Spinal cord (tissue), 9 donors: ENCODE measurements at regions not wholly inside any gene's neighbourhood (a gene's known extent, or its start where the extent isn't known, plus 50 kb on each side); places are given as distances from the start of the nearest gene placed in this dataset.
"Not testable (repeated sequence)": the region's sequence is repeated elsewhere in the genome, so short reads cannot be mapped to it uniquely, and the experiment has no call there.

Source experiments
- DNase-seq, 6 donors: peaks; one replicate each; pipeline versions ENCODE4 v3.0.0 to v3.0.0-alpha.2; 2013 to 2015; ENCODE audit warnings: low spot score in 6 of 6, low read depth in 4 of 6
- H3K27ac ChIP-seq: one replicate; pipeline ENCODE4 v1.5.1; 2013; ENCODE audit warnings: low read depth, low read length, control low read depth
- H3K27me3 ChIP-seq: one replicate; pipeline ENCODE4 v1.6.1; 2013; ENCODE audit warnings: low read length; ENCODE audit not compliant: control insufficient read depth, insufficient read depth
- H3K36me3 ChIP-seq: one replicate; pipeline ENCODE4 v1.6.1; 2013; ENCODE audit warnings: low read length; ENCODE audit not compliant: control insufficient read depth, insufficient read depth
- H3K4me1 ChIP-seq: one replicate; pipeline ENCODE4 v1.6.1; 2013; ENCODE audit warnings: low read length; ENCODE audit not compliant: control insufficient read depth, insufficient read depth
- H3K4me3 ChIP-seq: one replicate; pipeline ENCODE4 v1.5.1; 2013; ENCODE audit warnings: low read depth, low read length, control low read depth
- H3K9me3 ChIP-seq: one replicate; pipeline ENCODE4 v1.6.1; 2013; ENCODE audit warnings: low read length; ENCODE audit not compliant: control insufficient read depth, insufficient read depth
- WGBS: methylation state at CpG from one replicate; pipeline ENCODE4 v1.1.5; 2013; ENCODE audit warnings: missing lambda C conversion rate; ENCODE audit not compliant: insufficient coverage; 5-methylcytosine and 5-hydroxymethylcytosine counted together
- donor health status: healthy.

DNA sequence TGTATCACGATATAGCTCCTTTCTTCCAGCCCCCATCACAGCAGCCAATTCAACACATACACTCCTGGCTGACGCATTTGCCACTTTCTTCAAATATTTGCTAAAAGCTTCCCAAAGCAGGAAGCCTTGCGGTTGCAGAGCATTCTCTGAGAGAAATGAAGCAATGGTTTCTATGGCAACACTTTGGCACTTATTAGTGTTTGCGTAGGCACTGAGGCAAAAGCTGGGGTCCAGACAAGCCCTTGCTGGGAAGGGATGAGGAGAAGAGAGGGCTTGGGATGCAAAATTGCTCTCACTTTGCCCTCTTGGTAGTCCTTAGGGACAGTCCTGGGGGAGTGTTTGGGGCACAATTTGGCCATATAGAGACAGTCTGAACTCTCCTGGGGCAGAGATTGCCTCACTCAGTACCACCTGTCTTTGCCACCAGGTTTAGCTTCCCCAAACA is 55.0 kb upstream of the PAK3 start:
- Histone ChIP-seq H3K9me3 (no peaks in the 10 kb centered on the region), H3K27me3 (peaks cover 15% of the 10 kb centered on the region), H3K4me1 (no peaks in the 10 kb centered on the region), H3K27ac (no peak overlapping the region), H3K36me3 (no peaks in the 10 kb centered on the region), H3K4me3 (no peak overlapping the region)
- 24% methylated on average over 3 of the region's 4 CpGs for WGBS
- DNase-seq: peak in 4 of 6 donors; percentile 29 to 84 (median 58)

DNA sequence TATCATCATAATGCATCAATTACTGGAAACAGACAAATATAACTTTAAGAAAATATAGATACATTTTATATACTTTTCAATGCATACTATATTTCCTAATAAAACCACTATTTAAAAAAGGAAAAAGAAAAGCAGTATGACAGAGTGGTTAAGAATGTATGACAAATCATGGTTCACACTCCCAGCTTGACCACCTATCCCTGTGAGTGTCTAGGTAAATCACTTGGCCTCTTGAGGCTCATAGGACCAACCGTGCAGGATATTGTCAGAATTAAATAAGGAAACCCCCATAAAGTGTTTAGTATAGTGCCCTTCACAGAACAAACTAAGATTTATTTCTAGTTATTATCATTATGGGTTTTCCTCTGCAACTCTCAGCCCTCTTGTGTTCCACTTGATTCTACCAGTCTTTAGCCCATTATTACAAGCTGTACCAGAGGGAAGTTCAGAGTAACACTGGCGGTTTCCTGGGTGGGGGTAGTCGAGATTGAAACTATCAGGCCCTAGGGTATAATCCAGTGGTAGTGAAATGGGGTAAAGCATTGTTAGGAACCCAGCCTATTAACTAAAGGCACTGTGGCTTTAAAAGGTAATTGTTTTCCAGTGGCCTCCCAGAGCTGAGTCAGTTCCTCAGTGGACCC is 55.5 kb upstream of the PAK3 start:
- H3K27ac ChIP-seq: no peak overlapping the region
- H3K9me3 ChIP-seq: no peaks in the 10 kb centered on the region
- no peak for DNase-seq
- no peaks in the 10 kb centered on the region for H3K36me3 ChIP-seq
- H3K27me3 ChIP-seq: peaks cover 11% of the 10 kb centered on the region
- H3K4me3 ChIP-seq: no peak overlapping the region
- no peaks in the 10 kb centered on the region for H3K4me1 ChIP-seq
- no CpG with 5 or more reads among the region's 3 CpGs for WGBS

DNA sequence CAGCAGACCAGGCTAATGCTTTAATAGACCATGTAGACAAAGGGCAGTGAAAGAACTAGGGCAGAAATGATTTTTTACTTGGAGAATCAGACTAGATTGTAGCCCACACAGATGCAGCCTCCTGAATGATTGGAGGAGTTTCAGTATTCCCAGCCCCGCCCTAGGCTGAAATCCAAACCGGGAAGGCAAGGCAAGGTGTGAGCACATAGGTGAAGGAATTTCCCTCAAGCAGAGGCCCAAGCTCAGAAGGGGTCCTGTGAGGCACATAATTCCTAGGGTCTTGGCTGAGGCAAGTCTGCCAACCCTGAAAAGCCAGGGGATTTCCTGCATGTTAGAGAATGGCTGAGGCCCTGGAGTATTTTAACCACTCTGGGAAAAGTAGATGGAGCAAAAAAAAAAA is 56.4 kb upstream of the PAK3 start:
- H3K27me3 ChIP-seq: peaks cover 15% of the 10 kb centered on the region

DNA sequence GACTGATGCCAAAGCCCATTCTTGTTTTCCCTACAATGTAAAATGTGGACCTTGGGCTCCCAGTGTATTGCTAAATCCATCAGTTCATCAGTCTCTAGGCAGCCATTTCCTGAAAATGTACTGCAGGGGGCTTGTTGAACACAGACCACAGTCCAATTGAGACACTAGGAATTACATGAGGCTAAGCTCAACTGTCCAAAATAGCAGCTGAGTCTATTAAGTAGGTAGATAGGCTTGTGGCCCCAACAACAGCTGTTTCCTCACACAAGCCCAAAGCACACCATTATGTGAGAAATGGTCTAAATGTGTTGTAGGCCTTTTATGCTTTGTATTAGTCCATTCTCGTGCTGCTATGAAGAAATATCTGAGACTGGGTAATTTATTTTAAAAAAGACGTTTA is 60.0 kb upstream of the PAK3 start:
- H3K27me3 ChIP-seq: peaks cover 13% of the 10 kb centered on the region
- no peaks in the 10 kb centered on the region for H3K4me1 ChIP-seq
- H3K36me3 ChIP-seq: no peaks in the 10 kb centered on the region
- no CpG with 5 or more reads among the region's 2 CpGs for WGBS
- no peak overlapping the region for H3K4me3 ChIP-seq
- H3K27ac ChIP-seq: no peak overlapping the region
- no peak for DNase-seq
- no peaks in the 10 kb centered on the region for H3K9me3 ChIP-seq

More for the DNA sequence above, 56.4 kb upstream of the PAK3 start:
- H3K36me3 ChIP-seq: no peaks in the 10 kb centered on the region
- 60% methylated on average over 2 of the region's 2 CpGs for WGBS
- no peaks in the 10 kb centered on the region for H3K9me3 ChIP-seq
- H3K4me3 ChIP-seq: no peak overlapping the region
- H3K4me1 ChIP-seq: no peaks in the 10 kb centered on the region
- no peak for DNase-seq
- H3K27ac ChIP-seq: no peak overlapping the region

DNA sequence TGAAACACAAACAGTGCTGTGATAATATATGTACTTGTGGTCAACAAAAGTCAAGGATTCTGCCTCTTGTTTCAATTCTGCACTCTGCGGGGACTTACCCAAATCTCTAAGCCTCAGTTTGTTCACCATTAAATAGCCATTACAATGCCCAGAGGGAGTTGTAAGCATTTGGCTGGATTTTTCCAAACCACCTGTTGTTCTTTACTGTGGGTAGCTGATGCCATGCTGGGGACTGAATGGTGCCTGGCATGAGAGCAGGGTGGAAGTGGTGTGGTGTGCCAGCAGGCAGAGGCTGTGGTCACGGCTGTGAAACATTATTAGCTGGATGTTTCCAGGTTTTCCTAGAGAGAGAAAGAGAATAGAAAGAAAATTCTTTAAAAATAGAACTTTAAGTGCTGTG is 60.7 kb upstream of the PAK3 start:
- no peaks in the 10 kb centered on the region for H3K4me1 ChIP-seq
- H3K27me3 ChIP-seq: peaks cover 13% of the 10 kb centered on the region
- no peak overlapping the region for H3K4me3 ChIP-seq
- H3K27ac ChIP-seq: no peak overlapping the region
- H3K9me3 ChIP-seq: no peaks in the 10 kb centered on the region
- no peaks in the 10 kb centered on the region for H3K36me3 ChIP-seq
- peak in 2 of 6 donors; percentile 45 to 53 for DNase-seq
- whole genome bisulfite sequencing: no CpG with 5 or more reads among the region's 2 CpGs

DNA sequence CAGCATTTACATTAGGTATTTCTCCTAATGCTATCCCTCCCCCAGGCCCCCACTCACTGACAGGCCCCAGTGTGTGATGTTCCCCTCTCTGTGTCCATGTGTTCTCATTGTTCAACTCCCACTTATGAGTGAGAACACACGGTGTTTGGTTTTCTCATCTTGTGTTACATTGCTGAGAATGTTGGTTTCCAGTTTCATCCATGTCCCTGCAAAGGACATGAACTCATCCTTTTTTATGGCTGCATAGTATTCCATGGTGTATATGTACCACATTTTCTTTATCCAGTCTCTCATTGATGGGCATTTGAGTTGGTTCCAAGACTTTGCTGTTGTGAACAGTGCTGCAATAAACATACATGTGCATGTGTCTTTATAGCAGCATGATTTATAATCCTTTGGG is 73.0 kb upstream of the PAK3 start:
- not testable (repeated sequence) for H3K27me3 ChIP-seq, H3K4me1 ChIP-seq, DNase-seq, H3K9me3 ChIP-seq, H3K4me3 ChIP-seq, H3K36me3 ChIP-seq, H3K27ac ChIP-seq
- WGBS: no CpG with 5 or more reads among the region's 1 CpG

DNA sequence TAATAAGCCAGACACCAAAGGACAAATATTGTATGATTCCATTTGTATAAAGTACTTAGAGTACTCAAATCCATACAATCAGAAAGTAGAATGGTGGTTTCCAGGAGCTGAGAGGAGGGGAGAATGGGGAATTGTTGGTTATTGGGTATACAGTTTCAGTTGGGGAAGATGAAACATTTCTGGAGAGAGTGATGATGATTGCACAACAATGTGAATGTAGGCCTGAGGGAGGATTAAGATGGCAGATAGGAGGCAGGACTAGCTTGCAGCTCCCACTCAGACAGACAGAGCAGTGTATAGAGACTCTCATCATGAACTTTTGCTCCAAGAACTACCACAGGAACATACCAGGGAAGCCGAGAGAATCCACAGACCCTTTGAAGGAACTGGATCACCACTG is 75.7 kb upstream of the PAK3 start:
- no peak overlapping the region for H3K4me3 ChIP-seq
- no peaks in the 10 kb centered on the region for H3K36me3 ChIP-seq
- H3K27ac ChIP-seq: no peak overlapping the region
- no peaks in the 10 kb centered on the region for H3K27me3 ChIP-seq
- no peaks in the 10 kb centered on the region for H3K9me3 ChIP-seq
- no CpG with 5 or more reads among the region's 1 CpG for WGBS
- H3K4me1 ChIP-seq: no peaks in the 10 kb centered on the region
- no peak for DNase-seq

DNA sequence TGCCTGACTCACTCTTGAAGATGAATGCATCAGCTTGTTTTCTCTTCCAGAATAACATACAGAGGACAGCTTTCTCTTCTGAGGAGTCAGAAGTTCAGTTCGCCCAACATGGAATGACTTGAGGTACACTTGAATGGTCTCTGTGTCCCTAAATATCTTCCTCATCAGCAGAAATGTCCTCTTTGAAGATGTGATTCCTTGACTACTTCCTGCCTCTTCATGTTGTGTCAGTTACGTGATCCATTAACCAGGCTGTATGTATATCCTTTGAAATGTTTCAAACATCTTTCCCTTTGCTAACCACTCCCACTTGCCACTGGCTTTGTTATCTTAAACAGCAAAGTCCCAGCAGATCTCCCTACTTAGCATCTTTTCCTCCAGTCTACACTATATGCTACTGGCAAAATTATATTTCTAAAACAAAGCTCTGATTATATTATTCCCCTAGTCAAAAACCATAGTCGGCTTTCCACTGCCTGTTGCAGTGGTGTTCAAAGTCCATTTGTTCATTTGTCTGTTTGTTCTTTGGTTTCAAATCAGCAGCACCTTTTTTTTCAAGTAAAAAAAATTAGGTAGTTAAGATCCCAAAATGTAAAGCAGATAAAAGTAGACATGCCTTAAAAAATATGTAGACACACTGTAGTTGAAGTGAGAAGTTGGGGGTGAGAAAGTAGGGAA is 82.1 kb upstream of the PAK3 start:
- peaks cover 3% of the 10 kb centered on the region for H3K27me3 ChIP-seq
- 67% methylated on average over 2 of the region's 3 CpGs for WGBS

DNA sequence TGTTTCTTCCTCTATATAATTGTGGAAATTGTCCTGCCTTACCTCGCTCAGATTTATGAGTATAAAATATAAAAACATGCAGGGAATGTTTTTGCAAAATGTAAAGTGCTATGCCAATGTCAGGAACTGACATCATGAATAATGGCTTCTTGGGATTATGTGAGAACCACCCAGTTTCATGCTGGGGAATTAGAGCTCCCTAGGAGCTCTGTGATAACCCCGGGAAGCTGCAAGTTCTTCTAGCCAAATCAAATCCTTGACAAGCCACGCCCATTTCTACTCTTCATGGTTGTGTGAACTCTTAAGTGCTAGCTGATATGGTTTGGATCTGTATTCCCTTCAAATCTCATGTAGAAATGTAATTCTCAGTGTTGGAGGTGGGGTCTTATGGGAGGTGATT is 85.9 kb upstream of the PAK3 start:
- DNase-seq: no peak
- peaks cover 12% of the 10 kb centered on the region for H3K27me3 ChIP-seq

More for the DNA sequence above, 82.1 kb upstream of the PAK3 start:
- no peak overlapping the region for H3K27ac ChIP-seq
- H3K9me3 ChIP-seq: no peaks in the 10 kb centered on the region
- no peak for DNase-seq
- no peaks in the 10 kb centered on the region for H3K4me1 ChIP-seq
- H3K36me3 ChIP-seq: no peaks in the 10 kb centered on the region
- H3K4me3 ChIP-seq: no peak overlapping the region

DNA sequence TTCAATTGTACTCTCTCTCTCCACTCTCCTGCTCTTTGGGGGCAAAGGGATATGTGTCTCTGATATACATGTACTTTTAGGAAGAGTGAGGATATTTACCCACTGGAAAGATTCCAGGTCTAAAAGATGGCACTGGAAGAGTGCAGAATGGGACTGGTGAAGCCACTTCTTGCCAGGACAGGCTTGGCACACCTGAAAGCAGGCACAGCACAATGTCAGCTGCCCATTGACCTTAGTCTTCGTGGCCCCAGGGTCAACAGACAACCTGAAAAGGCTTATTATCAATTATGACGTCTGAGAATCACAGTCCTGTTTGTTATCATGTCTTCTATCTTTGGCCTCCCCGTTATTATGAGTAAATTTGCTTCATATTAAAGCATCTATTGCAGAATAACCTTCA is 86.7 kb upstream of the PAK3 start:
- no peaks in the 10 kb centered on the region for H3K9me3 ChIP-seq
- no peaks in the 10 kb centered on the region for H3K4me1 ChIP-seq
- no peak overlapping the region for H3K4me3 ChIP-seq
- H3K27me3 ChIP-seq: peaks cover 12% of the 10 kb centered on the region
- WGBS: 0% methylated on average over 1 of the region's 3 CpGs
- DNase-seq: no peak
- H3K27ac ChIP-seq: no peak overlapping the region
- no peaks in the 10 kb centered on the region for H3K36me3 ChIP-seq

More for the DNA sequence above, 85.9 kb upstream of the PAK3 start:
- H3K4me1 ChIP-seq: no peaks in the 10 kb centered on the region
- WGBS: no CpG with 5 or more reads among the region's 3 CpGs
- no peaks in the 10 kb centered on the region for H3K36me3 ChIP-seq
- no peak overlapping the region for H3K4me3 ChIP-seq
- H3K27ac ChIP-seq: no peak overlapping the region
- no peaks in the 10 kb centered on the region for H3K9me3 ChIP-seq
